Cardiac muscle cell (in vitro differentiated cells and primary cell): ENCODE measurements at regions not wholly inside any gene's neighbourhood (a gene's known extent, or its start where the extent isn't known, plus 50 kb on each side); places are given as distances from the start of the nearest gene placed in this dataset.

ENCODE experiments used
- DNase-seq, 2 donors: peaks; one replicate each; pipeline versions ENCODE4 v3.0.0 to v3.0.0-alpha.2; 2010 to 2017; ENCODE audit warnings: low read depth in 1 of 2, low spot score in 1 of 2
- H3K27ac ChIP-seq: fragments of 200-600 bp; sonication (generic); 2 replicates; pipeline ENCODE4 v1.5.1; 2016
- H3K27me3 ChIP-seq: fragments of 200-600 bp; sonication (generic); 2 replicates; pipeline ENCODE4 v1.6.0; 2016; ENCODE audit warnings: control low read depth
- H3K36me3 ChIP-seq: fragments of 200-600 bp; sonication (generic); 2 replicates; pipeline ENCODE4 v1.5.1; 2016; ENCODE audit warnings: control low read depth
- H3K4me1 ChIP-seq: fragments of 200-600 bp; sonication (generic); 2 replicates; pipeline ENCODE4 v1.8.1; 2017; ENCODE audit warnings: low read depth, mild to moderate bottlenecking, mixed run types
- H3K4me3 ChIP-seq: fragments of 200-600 bp; sonication (generic); 2 replicates; pipeline ENCODE4 v1.5.1; 2016; ENCODE audit warnings: mild to moderate bottlenecking
- H3K9me3 ChIP-seq: fragments of 200-600 bp; sonication (generic); 2 replicates; pipeline ENCODE4 v1.5.1; 2017; ENCODE audit warnings: low read depth, mild to moderate bottlenecking, control low read depth
- TF ChIP-seq, protein P1 (sequence below): IDR thresholded peaks from 2 replicates; pipeline ENCODE4 v1.5.1; 2012; ENCODE audit warnings: low read depth, mild to moderate bottlenecking, low read length

GRCh38 chr4:24262616-24263015 lies 321.7 kb downstream of the DHX15 start:
- Histone ChIP-seq H3K9me3 (no peaks in the 10 kb centered on the region), H3K36me3 (no peaks in the 10 kb centered on the region), H3K27me3 (no peaks in the 10 kb centered on the region), H3K4me3 (no peak overlapping the region), H3K27ac (no peak overlapping the region), H3K4me1 (peaks cover 7% of the 10 kb centered on the region)
- peak in 1 of 2 donors; percentile 2 for DNase-seq
- TF ChIP-seq, protein P1, sequence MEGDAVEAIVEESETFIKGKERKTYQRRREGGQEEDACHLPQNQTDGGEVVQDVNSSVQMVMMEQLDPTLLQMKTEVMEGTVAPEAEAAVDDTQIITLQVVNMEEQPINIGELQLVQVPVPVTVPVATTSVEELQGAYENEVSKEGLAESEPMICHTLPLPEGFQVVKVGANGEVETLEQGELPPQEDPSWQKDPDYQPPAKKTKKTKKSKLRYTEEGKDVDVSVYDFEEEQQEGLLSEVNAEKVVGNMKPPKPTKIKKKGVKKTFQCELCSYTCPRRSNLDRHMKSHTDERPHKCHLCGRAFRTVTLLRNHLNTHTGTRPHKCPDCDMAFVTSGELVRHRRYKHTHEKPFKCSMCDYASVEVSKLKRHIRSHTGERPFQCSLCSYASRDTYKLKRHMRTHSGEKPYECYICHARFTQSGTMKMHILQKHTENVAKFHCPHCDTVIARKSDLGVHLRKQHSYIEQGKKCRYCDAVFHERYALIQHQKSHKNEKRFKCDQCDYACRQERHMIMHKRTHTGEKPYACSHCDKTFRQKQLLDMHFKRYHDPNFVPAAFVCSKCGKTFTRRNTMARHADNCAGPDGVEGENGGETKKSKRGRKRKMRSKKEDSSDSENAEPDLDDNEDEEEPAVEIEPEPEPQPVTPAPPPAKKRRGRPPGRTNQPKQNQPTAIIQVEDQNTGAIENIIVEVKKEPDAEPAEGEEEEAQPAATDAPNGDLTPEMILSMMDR: no peak

GRCh38 chr4:24262084-24262483 lies 322.3 kb downstream of the DHX15 start:
- H3K36me3 ChIP-seq: no peaks in the 10 kb centered on the region
- H3K4me3 ChIP-seq: no peak overlapping the region
- no peaks in the 10 kb centered on the region for H3K27me3 ChIP-seq
- TF ChIP-seq, protein P1: no peak
- peak in 1 of 2 donors; percentile 14 for DNase-seq
- no peaks in the 10 kb centered on the region for H3K9me3 ChIP-seq
- no peak overlapping the region for H3K27ac ChIP-seq
- peaks cover 7% of the 10 kb centered on the region for H3K4me1 ChIP-seq

- no peak overlapping the region for H3K4me3 ChIP-seq
- H3K27ac ChIP-seq: no peak overlapping the region
- no peak for DNase-seq
- H3K36me3 ChIP-seq: no peaks in the 10 kb centered on the region
- no peaks in the 10 kb centered on the region for H3K27me3 ChIP-seq
- H3K4me1 ChIP-seq: peaks cover 7% of the 10 kb centered on the region
- no peaks in the 10 kb centered on the region for H3K9me3 ChIP-seq
- TF ChIP-seq, protein P1: no peak
Observed at GRCh38 chr4:24260923-24261564, 323.3 kb downstream of the DHX15 start.

DNA sequence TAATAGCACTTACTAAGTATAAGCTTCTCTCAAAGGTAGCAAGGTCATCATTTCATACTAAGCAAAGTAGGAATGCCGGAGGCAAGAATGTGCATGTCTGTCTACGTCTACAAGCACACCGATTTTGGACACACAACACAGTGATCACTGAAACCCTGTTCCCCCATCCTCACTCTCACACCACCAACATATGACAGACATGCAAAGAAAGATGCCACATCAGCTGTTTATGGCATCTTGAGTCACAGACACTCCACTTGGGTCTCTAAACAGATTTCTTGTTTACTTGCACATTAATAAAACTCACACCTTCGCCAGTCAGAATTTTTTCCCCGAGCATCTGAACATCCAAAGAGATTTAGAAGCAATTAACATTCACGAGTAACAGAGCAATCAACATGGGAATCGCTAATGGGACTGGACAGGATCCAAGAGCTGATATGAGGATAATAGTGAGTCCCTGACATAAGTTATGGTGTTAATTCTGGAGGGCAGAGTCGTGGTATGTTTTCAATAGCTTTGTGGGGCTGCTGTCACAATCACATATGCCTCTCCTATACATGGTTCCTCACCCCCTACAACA lies 324.1 kb downstream of the DHX15 start:
- H3K4me1 ChIP-seq: peaks cover 7% of the 10 kb centered on the region
- H3K9me3 ChIP-seq: no peaks in the 10 kb centered on the region
- no peak overlapping the region for H3K27ac ChIP-seq
- no peak overlapping the region for H3K4me3 ChIP-seq
- TF ChIP-seq, protein P1: no peak
- no peaks in the 10 kb centered on the region for H3K36me3 ChIP-seq
- H3K27me3 ChIP-seq: no peaks in the 10 kb centered on the region
- DNase-seq: no peak

DNA sequence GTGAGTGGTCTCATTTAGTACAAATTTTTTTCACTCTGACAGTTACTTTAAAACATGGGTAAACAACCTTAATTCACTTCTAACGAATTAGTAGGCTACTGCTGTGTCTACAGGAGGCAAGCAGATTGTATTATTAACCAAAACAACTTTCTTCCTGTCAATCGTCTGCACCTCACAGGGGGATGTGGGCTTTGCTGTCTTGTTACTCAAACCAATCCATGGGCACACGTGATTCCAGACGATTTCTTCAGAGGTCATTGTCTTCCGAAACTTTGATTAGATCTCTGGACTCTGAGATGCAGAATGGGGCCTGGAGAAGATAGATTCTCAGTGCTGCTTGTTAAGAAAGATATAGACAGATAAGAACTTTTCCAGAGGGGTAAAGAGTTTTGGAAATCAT lies 327.8 kb downstream of the DHX15 start:
- Histone ChIP-seq H3K27ac (no peak overlapping the region), H3K36me3 (no peaks in the 10 kb centered on the region), H3K4me3 (no peak overlapping the region), H3K9me3 (no peaks in the 10 kb centered on the region), H3K27me3 (no peaks in the 10 kb centered on the region), H3K4me1 (peaks cover 7% of the 10 kb centered on the region)
- no peak for DNase-seq
- TF ChIP-seq, protein P1: no peak
